WI38 (cell line): ENCODE measurements at regions not wholly inside any gene's neighbourhood (a gene's known extent, or its start where the extent isn't known, plus 50 kb on each side); places are given as distances from the start of the nearest gene placed in this dataset.

Experiments
- H3K4me3 ChIP-seq: 2 replicates; pipeline ENCODE4 v1.5.1; 2011; ENCODE audit warnings: low read depth, mild to moderate bottlenecking, control low read depth, low read length
- CTCF ChIP-seq: IDR thresholded peaks from 2 replicates; pipeline ENCODE4 v1.5.1; 2012; ENCODE audit warnings: low read depth, mild to moderate bottlenecking, control low read depth, low read length

DNA sequence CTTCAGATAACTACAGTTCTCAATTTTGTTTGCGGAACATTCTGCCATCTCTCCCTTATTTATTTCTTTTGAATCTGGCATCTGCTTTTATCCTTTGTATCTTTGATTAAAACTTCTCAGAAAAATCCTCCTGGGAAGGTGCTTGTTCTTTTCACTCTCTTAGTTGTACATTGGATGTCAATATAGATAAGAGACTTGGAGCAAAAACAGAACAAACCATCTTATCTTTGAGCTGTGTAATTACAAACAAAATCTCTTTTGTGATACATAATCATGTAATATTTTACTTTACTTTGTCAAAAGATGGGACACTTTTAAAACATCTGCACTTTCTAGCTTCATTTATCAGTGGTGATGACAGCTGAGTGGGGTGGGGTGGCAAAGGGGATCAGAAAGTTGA, 307.2 kb upstream of the LYPLAL1 start:
- no peak for TF ChIP-seq CTCF
- no peak overlapping the region for H3K4me3 ChIP-seq

DNA sequence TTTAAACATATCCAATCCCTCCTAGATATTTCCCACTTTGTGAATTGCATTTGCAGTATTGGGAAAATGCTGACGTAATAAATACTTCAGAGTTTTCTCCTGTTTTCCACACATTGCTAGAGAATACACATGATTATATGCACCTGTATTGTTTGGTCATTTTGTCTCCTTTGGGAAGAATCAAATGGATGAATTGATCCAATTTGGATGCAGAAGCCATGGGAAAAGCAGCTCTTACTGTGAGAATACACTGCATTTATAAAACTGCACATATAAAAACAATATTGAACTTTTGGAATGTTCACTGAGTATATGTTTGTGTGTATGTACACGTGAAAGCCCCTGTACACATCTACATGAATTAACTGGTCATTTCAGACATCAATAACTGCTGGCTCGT, 306.6 kb upstream of the LYPLAL1 start:
- no peak overlapping the region for H3K4me3 ChIP-seq
- no peak for TF ChIP-seq CTCF

DNA sequence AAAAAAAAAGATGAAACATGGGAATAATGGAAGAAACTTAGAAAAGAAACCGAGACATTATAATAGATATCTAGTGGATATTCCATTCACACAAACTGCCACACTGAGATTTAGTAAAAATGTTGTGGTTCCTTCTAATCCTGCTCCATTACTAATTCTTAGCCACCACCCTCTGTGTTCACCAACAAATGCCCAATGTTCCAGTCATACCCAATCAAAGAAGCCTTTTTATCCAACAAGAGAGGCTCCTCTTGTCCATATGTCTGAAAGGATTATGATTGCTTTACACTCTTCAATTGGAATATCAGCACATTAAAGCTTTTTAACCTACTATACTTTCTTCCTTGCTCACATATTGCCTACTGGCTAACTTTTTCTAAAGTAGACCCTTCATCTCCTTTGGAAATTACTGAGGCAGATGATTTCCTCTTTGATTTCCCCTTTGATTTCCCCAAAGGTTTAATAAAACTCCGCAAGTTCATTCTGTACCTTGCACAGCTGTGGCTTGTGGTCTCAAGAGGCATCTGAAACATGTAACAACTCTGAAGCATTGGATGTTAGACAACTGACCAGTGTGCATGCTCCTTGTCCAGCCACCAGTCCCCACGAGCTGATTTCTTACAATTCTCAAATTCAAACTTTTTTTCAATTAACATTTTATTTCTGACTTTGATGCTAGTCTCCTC, 305.6 kb upstream of the LYPLAL1 start:
- H3K4me3 ChIP-seq: no peak overlapping the region
- TF ChIP-seq CTCF: no peak

- H3K4me3 ChIP-seq: no peak overlapping the region
- TF ChIP-seq CTCF: no peak
These were observed 304.4 kb upstream of the LYPLAL1 start for GRCh38 chr1:218869276-218869675.

- no peak overlapping the region for H3K4me3 ChIP-seq
- TF ChIP-seq CTCF: no peak
These were observed 301.7 kb upstream of the LYPLAL1 start for GRCh38 chr1:218872026-218872425.

GRCh38 chr1:218872928-218873327, 300.8 kb upstream of the LYPLAL1 start:
- no peak for TF ChIP-seq CTCF
- no peak overlapping the region for H3K4me3 ChIP-seq

DNA sequence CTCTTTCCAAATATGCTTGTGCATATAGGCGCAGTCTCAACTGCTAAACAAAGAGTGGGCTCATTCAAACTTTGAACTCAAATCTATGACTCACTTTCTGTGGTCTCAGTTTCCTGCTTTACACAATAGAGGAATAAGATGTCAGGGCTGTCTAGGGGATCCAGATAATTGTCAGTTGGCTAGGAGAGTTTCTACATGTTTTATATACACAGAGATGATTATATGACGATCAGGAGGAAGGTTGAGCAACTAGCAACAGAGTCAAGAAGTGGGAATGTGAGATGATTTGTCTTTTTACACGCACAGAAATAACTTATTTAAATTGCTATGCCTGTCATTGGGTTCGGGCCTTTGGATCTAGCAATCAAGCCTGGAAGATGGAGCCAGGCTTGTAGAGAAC, 299.4 kb upstream of the LYPLAL1 start:
- no peak overlapping the region for H3K4me3 ChIP-seq
- TF ChIP-seq CTCF: no peak
